Gastroesophageal sphincter (tissue), 4 donors: ENCODE measurements at regions not wholly inside any gene's neighbourhood (a gene's known extent, or its start where the extent isn't known, plus 50 kb on each side); places are given as distances from the start of the nearest gene placed in this dataset.

Experiments used
- ATAC-seq: fragments of 150-250 bp; one replicate; pipeline ENCODE4 v1.9.1; 2016; ENCODE audit warnings: mild to moderate bottlenecking, moderate library complexity
- H3K27ac ChIP-seq, 4 donors: fragments of 200-600 bp; sonication (generic) in 3 of 4; 1 replicate in 3 of 4; 2 replicates in 1 of 4; pipeline ENCODE4 v1.5.1; 2016 to 2019
- H3K27me3 ChIP-seq: fragments of 200-600 bp; sonication (generic); one replicate; pipeline ENCODE4 v1.5.1; 2019
- H3K36me3 ChIP-seq, 2 donors: fragments of 200-600 bp; sonication (generic); one replicate each; pipeline ENCODE4 v1.5.1; 2019; ENCODE audit warnings: control low read depth in 1 of 2
- H3K4me1 ChIP-seq, 3 donors: fragments of 200-600 bp; sonication (generic); 1 replicate in 2 of 3; 2 replicates in 1 of 3; pipeline ENCODE4 v1.5.1; 2016 to 2019; ENCODE audit warnings: control low read depth in 2 of 3
- H3K4me3 ChIP-seq, 2 donors: fragments of 200-600 bp; sonication (generic); one replicate each; pipeline ENCODE4 v1.5.1; 2019; ENCODE audit warnings: mild to moderate bottlenecking in 1 of 2, moderate library complexity in 1 of 2
- H3K9me3 ChIP-seq, 3 donors: fragments of 200-600 bp; sonication (generic); one replicate each; pipeline ENCODE4 v1.5.1; 2017 to 2019; ENCODE audit warnings: control low read depth in 2 of 3
- CTCF ChIP-seq, 4 experiments: fragments of 200-600 bp in 2 of 4; fragments of 450-650 bp in 2 of 4; sonication (generic) in 1 of 4; IDR thresholded peaks; one replicate each; pipeline ENCODE4 v1.5.1; 2017 to 2019; ENCODE audit warnings: antibody characterized with exemption in 4 of 4, mild to moderate bottlenecking in 2 of 4, moderate library complexity in 2 of 4
- EP300 ChIP-seq: sonication (generic); formaldehyde crosslinking; IDR thresholded peaks from one replicate; pipeline ENCODE4 v1.6.1; 2017; ENCODE audit warnings: antibody characterized with exemption, mild to moderate bottlenecking
- POLR2A ChIP-seq, 2 donors: fragments of 450-650 bp; IDR thresholded peaks; one replicate each; pipeline ENCODE4 v1.6.1; 2017; ENCODE audit warnings: antibody characterized with exemption in 2 of 2, mild to moderate bottlenecking in 2 of 2, moderate library complexity in 1 of 2
- POLR2AphosphoS5 ChIP-seq: sonication (generic); formaldehyde crosslinking; IDR thresholded peaks from one replicate; pipeline ENCODE4 v1.6.1; 2017; ENCODE audit warnings: antibody characterized with exemption
- WGBS, 2 donors: methylation state at CpG; one replicate each; pipeline ENCODE4 v1.1.5; 2018; ENCODE audit warnings: low coverage in 1 of 2; 5-methylcytosine and 5-hydroxymethylcytosine counted together
- small RNA-seq, 4 donors: library from RNA; depleted of rRNA; stranded (forward); fragments of <200 nt; gene quantifications; one replicate each; pipeline ENCODE3, GENCODE V24; 2016

GRCh38 chr17:77905266-77905665 lies 53.2 kb upstream of the TNRC6C start:
- H3K9me3 ChIP-seq: no peaks in the 10 kb centered on the region
- no peak for ATAC-seq
- 52 to 77% methylated on average over 3 to 11 of the region's 14 CpGs for WGBS, 2 donors
- no peak for TF ChIP-seq CTCF (IDR thresholded peaks at IDR 0.05)
- no peak for TF ChIP-seq EP300
- no peak for TF ChIP-seq POLR2AphosphoS5
- no peak for TF ChIP-seq POLR2A (IDR thresholded peaks at IDR 0.05)
- H3K27ac ChIP-seq: no peak overlapping the region
- H3K36me3 ChIP-seq: no peaks in the 10 kb centered on the region
- no peak overlapping the region for H3K4me3 ChIP-seq
- H3K27me3 ChIP-seq: peaks cover 19% of the 10 kb centered on the region
- H3K4me1 ChIP-seq: peaks cover 0 to 10% (median 0%) of the 10 kb centered on the region in 3 donors

- WGBS, 2 donors: 90% methylated on average over 9 of the region's 9 CpGs; no CpG with 5 or more reads in 1 of the 2 donors
- no peaks in the 10 kb centered on the region for H3K36me3 ChIP-seq
- TF ChIP-seq POLR2AphosphoS5 (no peak), EP300 (no peak), POLR2A (IDR thresholded peaks at IDR 0.05) (no peak), CTCF (IDR thresholded peaks at IDR 0.05) (no peak)
- H3K4me3 ChIP-seq: no peak overlapping the region
- no peaks in the 10 kb centered on the region for H3K9me3 ChIP-seq
- no peak for ATAC-seq
- H3K4me1 ChIP-seq: peaks cover 0 to 10% (median 0%) of the 10 kb centered on the region in 3 donors
- H3K27me3 ChIP-seq: peaks cover 19% of the 10 kb centered on the region
- no peak overlapping the region for H3K27ac ChIP-seq
Observed at GRCh38 chr17:77905766-77906165, 52.7 kb upstream of the TNRC6C start.

GRCh38 chr17:77906377-77906871 lies 52.1 kb upstream of the TNRC6C start:
- ATAC-seq: no peak
- WGBS, 2 donors: 95% methylated on average over 4 of the region's 10 CpGs; no CpG with 5 or more reads in 1 of the 2 donors

GRCh38 chr17:77907497-77908461 lies 50.7 kb upstream of the TNRC6C start:
- Histone ChIP-seq H3K4me1 (peaks cover 0 to 10% (median 0%) of the 10 kb centered on the region in 3 donors), H3K27me3 (peaks cover 19% of the 10 kb centered on the region), H3K4me3 (no peak overlapping the region), H3K27ac (no peak overlapping the region), H3K9me3 (no peaks in the 10 kb centered on the region), H3K36me3 (no peaks in the 10 kb centered on the region)
- no peak for TF ChIP-seq POLR2A (IDR thresholded peaks at IDR 0.05)
- ATAC-seq: no peak
- WGBS, 2 donors: 61 to 88% methylated on average over 2 to 17 of the region's 23 CpGs

More at GRCh38 chr17:77906377-77906871, 52.1 kb upstream of the TNRC6C start:
- Histone ChIP-seq H3K9me3 (no peaks in the 10 kb centered on the region), H3K27ac (no peak overlapping the region), H3K4me3 (no peak overlapping the region), H3K27me3 (peaks cover 19% of the 10 kb centered on the region), H3K4me1 (peaks cover 0 to 10% (median 0%) of the 10 kb centered on the region in 3 donors), H3K36me3 (no peaks in the 10 kb centered on the region)
- TF ChIP-seq POLR2A (IDR thresholded peaks at IDR 0.05): no peak
- TF ChIP-seq POLR2AphosphoS5: no peak
- TF ChIP-seq EP300: no peak
- no peak for TF ChIP-seq CTCF (IDR thresholded peaks at IDR 0.05)

GRCh38 chr17:77908501-77908900 lies 50.0 kb upstream of the TNRC6C start:
- 63 to 100% methylated on average over 1 to 2 of the region's 4 CpGs for WGBS, 2 donors

More at GRCh38 chr17:77908501-77908900, 50.0 kb upstream of the TNRC6C start:
- Histone ChIP-seq H3K4me3 (no peak overlapping the region), H3K36me3 (no peaks in the 10 kb centered on the region), H3K27me3 (peaks cover 19% of the 10 kb centered on the region), H3K27ac (no peak overlapping the region), H3K4me1 (peaks cover 0 to 10% (median 0%) of the 10 kb centered on the region in 3 donors), H3K9me3 (no peaks in the 10 kb centered on the region)
- ATAC-seq: no peak
- TF ChIP-seq EP300 (no peak), POLR2AphosphoS5 (no peak), CTCF (IDR thresholded peaks at IDR 0.05) (no peak), POLR2A (IDR thresholded peaks at IDR 0.05) (no peak)

Small RNA genes lying in the stretch of these regions (small RNA-seq; reads per million reads assigned to genes)
- gene MIR4316 (0 reads per million in 4 donors), gene RF00019 (0 reads per million in 4 donors)
